GM10248 (cell line): ENCODE measurements at regions not wholly inside any gene's neighbourhood (a gene's known extent, or its start where the extent isn't known, plus 50 kb on each side); places are given as distances from the start of the nearest gene placed in this dataset.

Source experiments
- CTCF ChIA-PET: fragments of 300-600 bp; sonication (Branson Sonifier 250); formaldehyde crosslinking; extraction: SDS; loops from one replicate; lab custom pipeline; 2021; ENCODE audit warnings: antibody characterized with exemption; lab: Yijun Ruan, JAX
- POLR2A ChIA-PET: fragments of 350-650 bp; sonication (Branson Sonifier 250); formaldehyde crosslinking; extraction: SDS; loops from one replicate; lab custom pipeline; 2020; ENCODE audit warnings: antibody characterized with exemption; lab: Yijun Ruan, JAX
- DNase-seq: peaks from one replicate; pipeline ENCODE4 v3.0.0; 2012; ENCODE audit errors: extremely low spot score
- CTCF ChIP-seq: IDR thresholded peaks from 2 replicates; pipeline ENCODE4 v1.5.1; 2012; ENCODE audit warnings: mild to moderate bottlenecking, low read depth; ENCODE audit errors: extremely low read depth, missing control alignments, control extremely low read depth

DNA sequence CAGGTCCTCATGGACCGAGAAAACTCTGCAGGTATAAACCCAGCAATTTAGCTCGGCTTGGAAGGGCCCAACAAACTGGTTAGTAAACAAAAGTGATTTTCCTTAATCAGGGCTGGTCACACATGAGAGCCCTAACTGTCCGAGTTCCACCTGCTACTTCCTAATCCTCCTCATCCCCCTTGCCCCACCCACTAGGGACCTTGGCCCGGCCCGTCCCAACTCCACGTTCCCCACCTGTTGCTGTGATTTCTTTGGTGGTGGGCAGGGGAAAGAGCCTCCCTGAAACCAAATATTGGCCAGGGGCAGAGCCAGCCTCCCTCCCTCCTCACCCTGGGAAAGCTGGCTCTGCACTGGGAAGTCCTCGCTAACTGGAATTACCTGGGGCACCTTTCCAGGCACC is 304.2 kb upstream of the PROX1 start:
- TF ChIP-seq CTCF: no peak
- ChIA-PET CTCF (no interaction called here), POLR2A (no interaction called here)
- DNase-seq: no peak

DNA sequence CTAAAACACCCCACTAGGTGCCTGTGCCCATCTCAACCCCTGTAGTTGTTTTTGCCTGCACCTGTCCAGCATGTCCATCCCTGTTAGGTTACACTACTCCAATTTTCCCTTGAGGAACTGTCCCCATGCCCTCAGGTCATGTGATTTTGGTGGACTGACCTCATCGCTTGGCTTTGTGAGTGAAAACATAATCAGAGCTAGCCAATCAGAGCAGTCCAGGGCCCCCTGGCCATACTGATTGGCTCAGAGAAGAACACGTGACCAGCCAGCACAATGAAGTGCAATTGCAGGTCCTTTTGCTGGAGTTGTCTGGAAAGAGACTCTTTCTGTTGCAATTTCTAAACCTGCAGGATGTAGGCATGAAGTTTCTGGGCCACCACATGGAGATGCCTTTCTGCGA is 303.3 kb upstream of the PROX1 start:
- ChIA-PET POLR2A (no interaction called here), CTCF (no interaction called here)
- DNase-seq: no peak
- no peak for TF ChIP-seq CTCF

GRCh38 chr1:213685992-213686582 is 301.7 kb upstream of the PROX1 start:
- TF ChIP-seq CTCF: no peak
- ChIA-PET CTCF (no interaction called here), POLR2A (no interaction called here)
- DNase-seq: no peak

- ChIA-PET CTCF (interaction anchor here (1.5 kb wide), 1 partner anchor 12 kb away, joined by 4 read pairs; no protein-coding TSS in a partner anchor), POLR2A (no interaction called here)
- no peak for TF ChIP-seq CTCF
- DNase-seq: no peak
Measured at GRCh38 chr1:213686983-213687382, 300.8 kb upstream of the PROX1 start.

GRCh38 chr1:213687832-213688231 is 299.9 kb upstream of the PROX1 start:
- ChIA-PET CTCF (interaction anchor here (1.5 to 1.9 kb wide), 2 partner anchors 12 kb away, joined by 4 to 7 read pairs; no protein-coding TSS in a partner anchor), POLR2A (no interaction called here)
- TF ChIP-seq CTCF: no peak
- DNase-seq: no peak

GRCh38 chr1:213688655-213689054 is 299.1 kb upstream of the PROX1 start:
- ChIA-PET CTCF (interaction anchor here (1.4 to 1.9 kb wide), 3 partner anchors 11 to 22 kb away, joined by 3 to 7 read pairs (median 4); no protein-coding TSS in a partner anchor), POLR2A (no interaction called here)
- no peak for DNase-seq
- no peak for TF ChIP-seq CTCF
